LNCAP (cell line): ENCODE measurements at regions not wholly inside any gene's neighbourhood (a gene's known extent, or its start where the extent isn't known, plus 50 kb on each side); places are given as distances from the start of the nearest gene placed in this dataset.

Experiments used
- CTCF ChIP-seq: fragments of 450-650 bp; IDR thresholded peaks from 2 replicates; pipeline ENCODE4 v1.5.1; 2017; ENCODE audit warnings: mild to moderate bottlenecking

- no peak for TF ChIP-seq CTCF
These were observed 234.7 kb upstream of the CSF3R start for GRCh38 chr1:36717431-36717830.

GRCh38 chr1:36715797-36716196 lies 233.1 kb upstream of the CSF3R start:
- no peak for TF ChIP-seq CTCF

- TF ChIP-seq CTCF: no peak
These were observed 231.6 kb upstream of the CSF3R start for GRCh38 chr1:36714301-36714700.

- no peak for TF ChIP-seq CTCF
These were observed 228.8 kb upstream of the CSF3R start for GRCh38 chr1:36711480-36711879.

- TF ChIP-seq CTCF: no peak
These were observed 228.2 kb upstream of the CSF3R start for GRCh38 chr1:36710951-36711350.

- TF ChIP-seq CTCF: no peak
These were observed 227.3 kb upstream of the CSF3R start for GRCh38 chr1:36709869-36710481.

- no peak for TF ChIP-seq CTCF
These were observed 225.9 kb upstream of the CSF3R start for GRCh38 chr1:36708587-36708986.

- no peak for TF ChIP-seq CTCF
These were observed 224.5 kb upstream of the CSF3R start for GRCh38 chr1:36707221-36707620.
